ENCODE measurements at regions not wholly inside any gene's neighbourhood (a gene's known extent, or its start where the extent isn't known, plus 50 kb on each side); places are given as distances from the start of the nearest gene placed in this dataset.

DNA sequence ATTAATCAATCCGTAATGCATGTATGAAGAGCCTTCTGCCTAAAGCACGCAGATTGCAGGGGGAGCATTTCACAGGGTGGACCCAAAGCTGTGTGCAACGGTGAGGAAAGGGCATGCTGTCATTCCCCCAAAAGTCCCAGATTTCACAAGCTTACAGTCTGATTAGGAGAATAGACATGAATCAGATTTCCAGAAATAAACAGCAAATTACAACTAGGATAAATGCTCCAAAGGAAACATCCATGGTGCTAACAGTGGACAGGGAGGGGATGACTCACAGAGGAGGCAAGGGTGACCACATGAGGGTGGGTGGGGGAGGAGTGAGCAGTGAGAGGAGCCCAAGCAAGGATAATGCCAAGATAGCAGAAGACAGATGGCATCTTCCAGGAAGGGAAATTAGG lies 258.4 kb upstream of the TAS2R1 start:
- Histone ChIP-seq H3K23me2 (ENCODE audit: insufficient read length, low read depth, low read length, poor library complexity, severe bottlenecking) (no peaks in the 10 kb centered on the region), H3K9ac (ENCODE audit: extremely low read depth, insufficient read length, low read length) (no peak overlapping the region), H2BK12ac (ENCODE audit: insufficient read length, low read depth, low read length) (no peak overlapping the region), H3K27ac (ENCODE audit: insufficient read length, low read depth, low read length) (no peak overlapping the region), H4K20me1 (ENCODE audit: control insufficient read depth, insufficient read depth, insufficient read length) (no peaks in the 10 kb centered on the region), H3K9me3 (ENCODE audit: control insufficient read depth, low read depth, low read length) (no peaks in the 10 kb centered on the region), H2BK15ac (ENCODE audit: low read depth, low read length) (no peak overlapping the region), H3K14ac (ENCODE audit: insufficient read depth, low read length) (no peak overlapping the region), H3K79me2 (ENCODE audit: insufficient read depth, low read length) (no peaks in the 10 kb centered on the region), H3K27me3 (ENCODE audit: insufficient read depth, low read length) (no peaks in the 10 kb centered on the region), H3K18ac (ENCODE audit: insufficient read length, low read depth, low read length) (no peak overlapping the region), H4K8ac (replicated peaks; ENCODE audit: insufficient read length, low read depth, low read length) (no peak overlapping the region), H3K4me1 (ENCODE audit: insufficient read depth, low read length) (no peaks in the 10 kb centered on the region), H2AK5ac (ENCODE audit: insufficient read length, low read length) (no peak overlapping the region), H2AFZ (ENCODE audit: low read length) (no peak overlapping the region), H3K4ac (ENCODE audit: low read depth, low read length) (no peak overlapping the region), H2BK20ac (ENCODE audit: low read depth, low read length, poor library complexity, severe bottlenecking) (no peak overlapping the region), H4K5ac (ENCODE audit: insufficient read length, low read depth, low read length) (no peak overlapping the region), H4K91ac (ENCODE audit: insufficient read length, low read depth, low read length) (no peak overlapping the region), H3K23ac (ENCODE audit: insufficient read length, low read depth, low read length) (no peak overlapping the region), H3T11ph (ENCODE audit: low read length) (no peak overlapping the region), H3K4me2 (ENCODE audit: insufficient read depth, insufficient read length, low read length) (no peak overlapping the region), H2BK5ac (ENCODE audit: insufficient read length, low read length) (no peak overlapping the region), H3K56ac (ENCODE audit: insufficient read length, low read depth, low read length) (no peak overlapping the region), H2BK120ac (ENCODE audit: low read depth, low read length, poor library complexity, severe bottlenecking) (no peak overlapping the region), H3K79me1 (ENCODE audit: insufficient read depth, low read depth, low read length, poor library complexity, severe bottlenecking) (no peaks in the 10 kb centered on the region)
- H3K27ac Mint-ChIP-seq: no peak overlapping the region
- peaks cover 2% of the 10 kb centered on the region for H3K27me3 Mint-ChIP-seq (ENCODE audit: low read depth)
- H3K9me3 Mint-ChIP-seq: no peaks in the 10 kb centered on the region; a peak in 1 of 5 replicates
- no CpG with 5 or more reads among the region's 3 CpGs for WGBS (ENCODE audit: extremely low coverage, insufficient read length, low lambda C conversion rate)
- no peak overlapping the region for H3K4me3 Mint-ChIP-seq
- peaks cover 10 to 21% of the 10 kb centered on the region in 2 experiments for H3K4me1 Mint-ChIP-seq
- TF ChIP-seq, protein P1, sequence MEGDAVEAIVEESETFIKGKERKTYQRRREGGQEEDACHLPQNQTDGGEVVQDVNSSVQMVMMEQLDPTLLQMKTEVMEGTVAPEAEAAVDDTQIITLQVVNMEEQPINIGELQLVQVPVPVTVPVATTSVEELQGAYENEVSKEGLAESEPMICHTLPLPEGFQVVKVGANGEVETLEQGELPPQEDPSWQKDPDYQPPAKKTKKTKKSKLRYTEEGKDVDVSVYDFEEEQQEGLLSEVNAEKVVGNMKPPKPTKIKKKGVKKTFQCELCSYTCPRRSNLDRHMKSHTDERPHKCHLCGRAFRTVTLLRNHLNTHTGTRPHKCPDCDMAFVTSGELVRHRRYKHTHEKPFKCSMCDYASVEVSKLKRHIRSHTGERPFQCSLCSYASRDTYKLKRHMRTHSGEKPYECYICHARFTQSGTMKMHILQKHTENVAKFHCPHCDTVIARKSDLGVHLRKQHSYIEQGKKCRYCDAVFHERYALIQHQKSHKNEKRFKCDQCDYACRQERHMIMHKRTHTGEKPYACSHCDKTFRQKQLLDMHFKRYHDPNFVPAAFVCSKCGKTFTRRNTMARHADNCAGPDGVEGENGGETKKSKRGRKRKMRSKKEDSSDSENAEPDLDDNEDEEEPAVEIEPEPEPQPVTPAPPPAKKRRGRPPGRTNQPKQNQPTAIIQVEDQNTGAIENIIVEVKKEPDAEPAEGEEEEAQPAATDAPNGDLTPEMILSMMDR (conservative IDR thresholded peaks at IDR 0.05): no peak
- DNase-seq: no peak
- no peaks in the 10 kb centered on the region for H3K36me3 Mint-ChIP-seq (ENCODE audit: insufficient read depth in 1 of 3, low read depth in 3 of 3)
